ENCODE measurements at regions not wholly inside any gene's neighbourhood (a gene's known extent, or its start where the extent isn't known, plus 50 kb on each side); places are given as distances from the start of the nearest gene placed in this dataset.

- WGBS, 5 donors = 74 to 92% (median 84%) methylated on average over 3 of the region's 3 CpGs
Observed at GRCh38 chr1:239840790-239841189, 250.9 kb upstream of the FMN2 start.

GRCh38 chr1:239841631-239842030, 250.1 kb upstream of the FMN2 start:
- no peaks in the 10 kb centered on the region for H3K9me3 ChIP-seq
- 92 to 100% (median 96%) methylated on average over 2 of the region's 2 CpGs for WGBS, 5 donors

More at GRCh38 chr1:239840790-239841189, 250.9 kb upstream of the FMN2 start:
- DNase-seq = no peak
- intact Hi-C loops (cut with DNase I; ENCODE audit: low total_unique reads) = no loop called here
- TF ChIP-seq EP300 (IDR thresholded peaks at IDR 0.05) = no peak
- no peak for TF ChIP-seq CTCF (IDR thresholded peaks at IDR 0.05)
- TF ChIP-seq POLR2AphosphoS5 (IDR thresholded peaks at IDR 0.05) = no peak
- no peak for TF ChIP-seq POLR2A (IDR thresholded peaks at IDR 0.05)
- Histone ChIP-seq H3K4me3 (no peak overlapping the region), H3K36me3 (no peaks in the 10 kb centered on the region), H3K27ac (no peak overlapping the region), H3K4me1 (no peaks in the 10 kb centered on the region), H3K9me3 (no peaks in the 10 kb centered on the region), H3K27me3 (no peaks in the 10 kb centered on the region)

DNA sequence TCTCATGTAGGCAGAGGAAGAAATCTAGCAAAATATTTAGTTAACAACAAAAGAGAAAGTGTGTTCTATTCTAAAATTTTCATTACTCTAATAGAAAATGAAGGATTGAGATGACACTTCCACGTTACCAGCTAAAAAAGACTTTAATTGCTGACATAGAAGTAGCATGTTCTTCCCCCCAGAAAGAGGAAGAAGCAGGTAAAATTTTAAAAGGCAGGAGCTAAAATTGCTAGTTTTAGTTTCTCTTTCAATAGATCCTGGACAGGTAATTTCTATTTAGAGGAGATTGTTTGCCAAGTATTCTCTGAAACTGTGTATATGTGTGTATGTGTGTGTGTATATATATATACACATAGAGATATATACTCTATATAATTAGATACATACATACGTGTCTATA, 248.1 kb upstream of the FMN2 start:
- TF ChIP-seq POLR2AphosphoS5 (IDR thresholded peaks at IDR 0.05) (no peak), POLR2A (IDR thresholded peaks at IDR 0.05) (no peak), CTCF (IDR thresholded peaks at IDR 0.05) (no peak), EP300 (IDR thresholded peaks at IDR 0.05) (no peak)
- Histone ChIP-seq H3K4me1 (no peaks in the 10 kb centered on the region), H3K36me3 (no peaks in the 10 kb centered on the region), H3K27me3 (no peaks in the 10 kb centered on the region), H3K27ac (no peak overlapping the region), H3K4me3 (no peak overlapping the region), H3K9me3 (no peaks in the 10 kb centered on the region)
- DNase-seq = no peak
- WGBS, 5 donors = 34 to 56% (median 49%) methylated on average over 2 of the region's 2 CpGs
- intact Hi-C loops (cut with DNase I; ENCODE audit: low total_unique reads) = no loop called here

More at GRCh38 chr1:239841631-239842030, 250.1 kb upstream of the FMN2 start:
- H3K36me3 ChIP-seq = no peaks in the 10 kb centered on the region
- no peak overlapping the region for H3K4me3 ChIP-seq
- no peak overlapping the region for H3K27ac ChIP-seq
- H3K27me3 ChIP-seq = no peaks in the 10 kb centered on the region
- intact Hi-C loops (cut with DNase I; ENCODE audit: low total_unique reads) = no loop called here
- H3K4me1 ChIP-seq = no peaks in the 10 kb centered on the region
- TF ChIP-seq POLR2AphosphoS5 (IDR thresholded peaks at IDR 0.05) (no peak), CTCF (IDR thresholded peaks at IDR 0.05) (no peak), POLR2A (IDR thresholded peaks at IDR 0.05) (no peak), EP300 (IDR thresholded peaks at IDR 0.05) (no peak)
- no peak for DNase-seq

DNA sequence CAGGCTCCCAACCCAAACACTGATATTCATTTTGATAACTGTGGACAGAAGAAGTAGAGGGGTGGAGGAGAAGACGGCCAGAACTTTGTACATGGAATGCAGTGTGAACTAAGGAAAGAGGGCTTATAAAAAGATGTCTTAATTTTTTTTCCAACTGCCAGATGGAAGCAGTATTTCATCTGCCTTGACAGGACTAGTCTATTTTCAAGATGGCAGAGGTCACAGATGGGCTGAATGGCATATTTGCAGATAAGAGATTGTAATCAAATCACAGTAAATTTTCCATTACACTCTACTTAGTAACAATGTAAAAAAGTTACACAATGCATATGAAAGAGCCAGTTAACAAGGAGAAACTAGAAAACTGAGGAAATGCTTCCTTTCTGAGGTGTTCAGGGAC, 246.8 kb upstream of the FMN2 start:
- no peaks in the 10 kb centered on the region for H3K4me1 ChIP-seq
- TF ChIP-seq POLR2AphosphoS5 (IDR thresholded peaks at IDR 0.05) = no peak
- TF ChIP-seq EP300 (IDR thresholded peaks at IDR 0.05) = no peak
- no peak for TF ChIP-seq CTCF (IDR thresholded peaks at IDR 0.05)
- TF ChIP-seq POLR2A (IDR thresholded peaks at IDR 0.05) = no peak
- 73 to 95% (median 79%) methylated on average over 1 of the region's 1 CpG for WGBS, 5 donors
- H3K4me3 ChIP-seq = no peak overlapping the region
- H3K27me3 ChIP-seq = no peaks in the 10 kb centered on the region
- H3K36me3 ChIP-seq = no peaks in the 10 kb centered on the region
- H3K27ac ChIP-seq = no peak overlapping the region
- no peak for DNase-seq
- H3K9me3 ChIP-seq = no peaks in the 10 kb centered on the region
- intact Hi-C loops (cut with DNase I; ENCODE audit: low total_unique reads) = no loop called here

Measured in stomach (tissue), 8 donors.